ENCODE measurements at regions not wholly inside any gene's neighbourhood (a gene's known extent, or its start where the extent isn't known, plus 50 kb on each side); places are given as distances from the start of the nearest gene placed in this dataset.

- TF ChIP-seq CTCF (conservative IDR thresholded peaks at IDR 0.05) (no peak), ZFX (IDR thresholded peaks at IDR 0.05) (no peak)
These were observed 195.6 kb upstream of the RHOBTB1 start for GRCh38 chr10:61139592-61139953.
